ENCODE measurements at regions not wholly inside any gene's neighbourhood (a gene's known extent, or its start where the extent isn't known, plus 50 kb on each side); places are given as distances from the start of the nearest gene placed in this dataset.

DNA sequence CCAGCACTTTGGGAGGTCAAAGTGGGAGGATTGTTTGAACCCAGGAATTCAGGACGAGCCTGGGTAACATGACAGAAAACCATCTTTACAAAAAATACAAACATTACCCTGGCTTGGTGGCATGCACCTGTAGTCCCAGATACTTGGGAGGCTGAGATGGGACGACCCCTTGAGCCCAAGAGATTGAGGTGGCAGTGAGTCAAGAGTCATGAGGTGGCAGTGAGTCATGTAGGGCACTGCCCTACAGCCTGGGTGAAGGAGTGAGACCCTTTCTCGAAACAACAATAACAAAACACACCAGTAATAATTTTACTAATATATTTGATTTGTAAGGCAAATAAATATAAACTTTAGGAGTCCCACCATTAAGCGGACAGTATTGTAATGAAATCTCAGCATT lies 1906.2 kb downstream of the NCAM2 start:
- ATAC-seq (ENCODE audit: low FRiP score) (no peak), DNase-seq (ENCODE audit: low spot score) (no peak)
- TF ChIP-seq, protein P1, sequence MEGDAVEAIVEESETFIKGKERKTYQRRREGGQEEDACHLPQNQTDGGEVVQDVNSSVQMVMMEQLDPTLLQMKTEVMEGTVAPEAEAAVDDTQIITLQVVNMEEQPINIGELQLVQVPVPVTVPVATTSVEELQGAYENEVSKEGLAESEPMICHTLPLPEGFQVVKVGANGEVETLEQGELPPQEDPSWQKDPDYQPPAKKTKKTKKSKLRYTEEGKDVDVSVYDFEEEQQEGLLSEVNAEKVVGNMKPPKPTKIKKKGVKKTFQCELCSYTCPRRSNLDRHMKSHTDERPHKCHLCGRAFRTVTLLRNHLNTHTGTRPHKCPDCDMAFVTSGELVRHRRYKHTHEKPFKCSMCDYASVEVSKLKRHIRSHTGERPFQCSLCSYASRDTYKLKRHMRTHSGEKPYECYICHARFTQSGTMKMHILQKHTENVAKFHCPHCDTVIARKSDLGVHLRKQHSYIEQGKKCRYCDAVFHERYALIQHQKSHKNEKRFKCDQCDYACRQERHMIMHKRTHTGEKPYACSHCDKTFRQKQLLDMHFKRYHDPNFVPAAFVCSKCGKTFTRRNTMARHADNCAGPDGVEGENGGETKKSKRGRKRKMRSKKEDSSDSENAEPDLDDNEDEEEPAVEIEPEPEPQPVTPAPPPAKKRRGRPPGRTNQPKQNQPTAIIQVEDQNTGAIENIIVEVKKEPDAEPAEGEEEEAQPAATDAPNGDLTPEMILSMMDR (IDR thresholded peaks at IDR 0.05) = no peak

DNA sequence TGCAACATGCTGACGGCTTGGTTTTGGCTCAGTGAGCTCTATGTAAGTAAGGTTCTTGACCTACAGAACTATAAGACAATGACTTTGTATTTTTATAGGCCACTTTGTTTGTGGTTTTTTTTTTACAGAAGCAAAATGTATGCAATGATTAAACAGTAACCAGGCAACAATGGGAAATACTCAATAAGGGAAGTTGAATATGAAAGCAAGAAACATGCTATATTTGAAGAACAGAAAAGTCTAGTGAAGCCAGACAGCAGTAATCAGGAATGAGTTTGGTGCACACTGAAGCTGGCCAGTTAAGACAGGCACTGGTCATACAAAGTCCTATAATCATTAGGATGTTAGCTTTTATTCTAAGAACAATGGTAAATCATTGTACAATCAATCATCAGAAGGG lies 1926.8 kb downstream of the NCAM2 start:
- TF ChIP-seq, protein P1 (IDR thresholded peaks at IDR 0.05) = no peak
- no peak for DNase-seq (ENCODE audit: low spot score)
- no peak for ATAC-seq (ENCODE audit: low FRiP score)

DNA sequence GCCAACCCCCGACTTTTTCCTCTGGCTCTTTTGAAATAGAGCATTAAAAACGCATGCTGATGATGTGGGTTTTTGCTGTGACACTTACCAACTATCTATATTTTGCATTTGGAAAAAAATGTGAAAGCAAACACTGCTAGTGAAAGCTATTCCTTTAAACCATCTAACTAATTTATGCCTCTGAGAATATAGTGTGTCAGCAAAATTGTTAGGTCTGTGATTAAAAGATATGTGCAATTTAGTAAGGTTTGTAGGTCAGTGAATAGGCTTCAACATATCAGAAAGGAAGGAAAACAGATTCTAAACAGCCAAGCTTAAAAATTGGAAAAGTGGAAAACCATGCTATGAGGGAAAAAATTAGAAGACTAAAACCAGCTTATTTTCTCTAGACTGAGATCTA lies 1929.3 kb downstream of the NCAM2 start:
- TF ChIP-seq, protein P1 (IDR thresholded peaks at IDR 0.05) = no peak
- DNase-seq (ENCODE audit: low spot score) = no peak
- no peak for ATAC-seq (ENCODE audit: low FRiP score)

DNA sequence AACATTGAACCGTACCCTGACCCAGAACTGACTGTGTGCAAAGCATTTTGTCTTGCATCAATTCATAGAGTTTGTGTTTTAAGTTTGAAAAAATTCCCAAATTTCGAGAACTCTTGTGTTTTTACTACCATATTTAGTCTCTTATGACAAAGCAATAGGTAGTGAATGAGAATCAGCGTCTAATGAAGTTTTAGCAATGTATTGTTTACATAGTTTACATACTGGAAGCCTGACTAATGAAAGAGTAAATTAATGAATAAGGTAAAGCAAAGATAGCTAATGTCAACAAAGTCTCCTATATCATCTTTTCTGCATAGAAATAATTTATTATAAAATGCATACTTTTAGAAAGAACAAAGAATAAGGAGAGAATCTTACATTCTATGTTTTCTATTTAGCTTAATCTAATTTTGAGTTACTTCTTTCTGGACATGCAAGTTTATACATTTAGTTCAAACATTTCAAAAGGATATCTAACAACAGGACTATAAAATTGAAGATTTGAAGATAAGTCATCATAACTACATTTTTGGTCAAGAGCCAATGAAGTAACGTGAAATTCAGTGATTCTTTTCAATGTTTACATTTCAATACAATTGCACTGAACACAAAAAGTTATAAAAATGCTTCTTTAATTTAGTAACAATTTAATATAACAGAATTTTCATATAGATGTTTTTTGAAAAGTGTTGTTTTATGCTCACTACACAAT lies 1943.7 kb downstream of the NCAM2 start:
- TF ChIP-seq, protein P1 (IDR thresholded peaks at IDR 0.05) = no peak
- DNase-seq (ENCODE audit: low spot score) = no peak
- ATAC-seq (ENCODE audit: low FRiP score) = no peak

DNA sequence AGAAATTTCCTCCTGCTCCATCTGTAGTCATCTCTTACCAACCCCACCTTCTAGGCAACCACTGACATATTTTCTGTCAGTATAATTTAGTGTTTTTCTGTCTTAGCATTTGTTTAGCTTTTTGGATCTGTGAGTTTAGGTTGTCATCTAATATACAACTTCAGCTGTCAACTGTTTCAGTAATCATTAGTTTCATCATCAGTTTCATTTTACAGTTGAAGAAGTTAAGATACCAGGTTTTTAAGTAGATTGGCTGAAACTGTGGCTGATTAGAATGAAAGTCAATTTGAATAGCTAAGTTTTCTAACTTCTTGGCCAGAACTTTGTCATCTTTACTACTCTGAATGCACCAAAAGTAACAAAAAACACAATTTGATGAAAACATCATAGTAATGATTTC lies 1957.3 kb downstream of the NCAM2 start:
- ATAC-seq (ENCODE audit: low FRiP score) = no peak
- TF ChIP-seq, protein P1 (IDR thresholded peaks at IDR 0.05) = no peak
- no peak for DNase-seq (ENCODE audit: low spot score)

DNA sequence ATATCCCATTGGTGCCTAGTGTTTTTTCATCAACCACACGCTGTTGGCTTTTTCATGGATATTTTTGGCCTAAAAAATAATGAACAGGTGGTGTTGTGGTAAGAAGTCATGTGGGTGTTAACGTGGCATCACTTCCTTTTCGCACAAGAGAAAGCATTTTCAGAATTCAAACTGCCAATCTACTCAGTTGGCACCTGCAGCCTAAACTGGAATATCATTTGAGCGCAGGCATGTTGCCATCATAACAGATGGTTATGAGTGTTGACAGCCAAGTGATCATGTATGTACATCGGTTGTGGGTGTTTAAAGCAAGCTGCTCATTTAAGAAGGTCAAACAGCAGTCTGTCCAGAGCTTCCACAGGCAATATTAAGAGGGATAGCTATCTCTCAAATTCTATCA lies 1963.0 kb downstream of the NCAM2 start:
- ATAC-seq (ENCODE audit: low FRiP score) (no peak), DNase-seq (ENCODE audit: low spot score) (no peak)
- TF ChIP-seq, protein P1 (IDR thresholded peaks at IDR 0.05) = no peak

DNA sequence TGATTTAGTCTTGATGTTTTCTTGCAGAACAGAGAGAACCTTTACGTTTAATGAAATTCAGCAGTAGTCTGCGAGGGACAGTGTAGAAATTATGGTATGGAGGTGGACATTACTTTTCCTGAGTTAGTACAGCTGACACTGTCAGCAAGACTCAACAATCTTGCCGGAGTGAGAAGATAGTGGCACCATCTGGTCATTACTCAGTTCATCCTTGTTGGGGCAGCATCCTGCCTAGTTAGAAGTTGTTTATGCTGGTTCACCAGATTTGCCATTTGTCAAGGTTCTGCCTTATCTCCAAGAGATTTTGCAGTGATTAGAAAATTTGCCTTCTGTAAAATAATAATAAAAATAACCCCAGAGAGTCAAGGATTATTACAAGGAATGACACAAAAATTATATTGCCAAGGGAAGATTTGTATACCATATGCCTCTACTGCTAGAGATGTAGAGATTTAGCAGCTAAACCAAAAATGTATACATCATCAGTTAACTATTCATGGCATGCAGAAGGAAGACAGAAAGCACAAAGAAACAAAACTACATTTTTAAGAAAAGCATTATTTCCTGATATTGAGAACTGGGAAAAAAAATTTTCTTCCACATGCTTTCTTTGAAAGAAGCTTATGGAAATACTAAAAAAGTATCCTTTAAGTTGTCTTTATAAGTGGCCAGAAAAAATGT lies 1967.4 kb downstream of the NCAM2 start:
- ATAC-seq (ENCODE audit: low FRiP score) (no peak), DNase-seq (ENCODE audit: low spot score) (no peak)
- TF ChIP-seq, protein P1 (IDR thresholded peaks at IDR 0.05) = no peak
